Trophoblast cell (in vitro differentiated cells and primary cell): ENCODE measurements at regions not wholly inside any gene's neighbourhood (a gene's known extent, or its start where the extent isn't known, plus 50 kb on each side); places are given as distances from the start of the nearest gene placed in this dataset.
"Not testable (repeated sequence)": the region's sequence is repeated elsewhere in the genome, so short reads cannot be mapped to it uniquely, and the experiment has no call there.

Source experiments
- DNase-seq, 2 donors: peaks; one replicate each; pipeline ENCODE4 v3.0.0-alpha.2; 2016
- H2AFZ ChIP-seq: 2 replicates; pipeline ENCODE4 v1.6.1; 2013; ENCODE audit warnings: low read length, moderate library complexity, mild to moderate bottlenecking; ENCODE audit not compliant: insufficient read depth, poor library complexity
- H2AK5ac ChIP-seq: 2 replicates; pipeline ENCODE4 v1.6.1; 2013; ENCODE audit warnings: mild to moderate bottlenecking, low read length
- H2BK120ac ChIP-seq: 2 replicates; pipeline ENCODE4 v1.6.1; 2013; ENCODE audit warnings: low read length, mild to moderate bottlenecking, moderate library complexity; ENCODE audit not compliant: insufficient read depth, poor library complexity
- H2BK12ac ChIP-seq: 2 replicates; pipeline ENCODE4 v1.6.1; 2013; ENCODE audit warnings: mild to moderate bottlenecking, low read length, moderate library complexity
- H2BK5ac ChIP-seq: 2 replicates; pipeline ENCODE4 v1.6.1; 2013; ENCODE audit warnings: low read length, low read depth, moderate library complexity, mild to moderate bottlenecking; ENCODE audit not compliant: poor library complexity
- H3K14ac ChIP-seq: 2 replicates; pipeline ENCODE4 v1.6.1; 2013; ENCODE audit warnings: mild to moderate bottlenecking, low read length
- H3K18ac ChIP-seq: 2 replicates; pipeline ENCODE4 v1.6.1; 2013; ENCODE audit warnings: mild to moderate bottlenecking, low read length
- H3K23ac ChIP-seq: 2 replicates; pipeline ENCODE4 v1.6.1; 2013; ENCODE audit warnings: low read length
- H3K27ac ChIP-seq: 2 replicates; pipeline ENCODE4 v1.5.1; 2013; ENCODE audit warnings: low read depth, mild to moderate bottlenecking, inconsistent platforms, low read length, moderate library complexity
- H3K27me3 ChIP-seq: 2 replicates; pipeline ENCODE4 v1.6.1; 2013; ENCODE audit warnings: inconsistent platforms, mild to moderate bottlenecking, low read length, moderate library complexity; ENCODE audit not compliant: insufficient read depth
- H3K36me3 ChIP-seq, 2 experiments: 1 replicate in 1 of 2; 2 replicates in 1 of 2; pipeline ENCODE4 v1.6.1; 2013; ENCODE audit warnings: low read length in 2 of 2, mild to moderate bottlenecking in 2 of 2, moderate library complexity in 1 of 2; ENCODE audit not compliant: insufficient read depth in 2 of 2, control insufficient read depth in 1 of 2
- H3K4ac ChIP-seq: 2 replicates; pipeline ENCODE4 v1.6.1; 2013; ENCODE audit warnings: low read depth, mild to moderate bottlenecking, low read length, moderate library complexity
- H3K4me1 ChIP-seq, 2 experiments: 1 replicate in 1 of 2; 2 replicates in 1 of 2; pipeline ENCODE4 v1.6.1; 2013; ENCODE audit warnings: low read length in 2 of 2, mild to moderate bottlenecking in 2 of 2, moderate library complexity in 1 of 2; ENCODE audit not compliant: insufficient read depth in 2 of 2, control insufficient read depth in 1 of 2
- H3K4me2 ChIP-seq: 2 replicates; pipeline ENCODE4 v1.6.1; 2013; ENCODE audit warnings: inconsistent platforms, mild to moderate bottlenecking, low read length, moderate library complexity
- H3K4me3 ChIP-seq: 2 replicates; pipeline ENCODE4 v1.5.1; 2013; ENCODE audit warnings: mild to moderate bottlenecking, low read depth, low read length, inconsistent platforms
- H3K79me1 ChIP-seq: one replicate; pipeline ENCODE4 v1.6.1; 2013; ENCODE audit warnings: low read length
- H3K79me2 ChIP-seq: 2 replicates; pipeline ENCODE4 v1.6.1; 2013; ENCODE audit warnings: low read length, mild to moderate bottlenecking; ENCODE audit not compliant: control insufficient read depth, insufficient read depth, poor library complexity
- H3K9ac ChIP-seq: 2 replicates; pipeline ENCODE4 v1.6.1; 2013; ENCODE audit warnings: mild to moderate bottlenecking, low read length
- H3K9me3 ChIP-seq: 2 replicates; pipeline ENCODE4 v1.6.1; 2013; ENCODE audit warnings: low read depth, mild to moderate bottlenecking, control low read depth, inconsistent platforms, low read length; ENCODE audit not compliant: insufficient read depth
- H4K12ac ChIP-seq: 2 replicates; pipeline ENCODE4 v1.6.1; 2013; ENCODE audit warnings: low read depth, mild to moderate bottlenecking, low read length, moderate library complexity
- H4K8ac ChIP-seq: 2 replicates; pipeline ENCODE4 v1.6.1; 2013; ENCODE audit warnings: low read depth, mild to moderate bottlenecking, low read length, moderate library complexity
- H4K91ac ChIP-seq: one replicate; pipeline ENCODE4 v1.6.1; 2013; ENCODE audit warnings: low read depth, mild to moderate bottlenecking, low read length, moderate library complexity
- WGBS: extraction: QIAGEN DNeasy Blood & Tissue Kit; methylation state at CpG from one replicate; pipeline ENCODE4 v1.1.7; 2013; ENCODE audit warnings: missing lambda C conversion rate; ENCODE audit not compliant: insufficient read length, insufficient coverage; ENCODE audit errors: extremely low coverage; 5-methylcytosine and 5-hydroxymethylcytosine counted together

DNA sequence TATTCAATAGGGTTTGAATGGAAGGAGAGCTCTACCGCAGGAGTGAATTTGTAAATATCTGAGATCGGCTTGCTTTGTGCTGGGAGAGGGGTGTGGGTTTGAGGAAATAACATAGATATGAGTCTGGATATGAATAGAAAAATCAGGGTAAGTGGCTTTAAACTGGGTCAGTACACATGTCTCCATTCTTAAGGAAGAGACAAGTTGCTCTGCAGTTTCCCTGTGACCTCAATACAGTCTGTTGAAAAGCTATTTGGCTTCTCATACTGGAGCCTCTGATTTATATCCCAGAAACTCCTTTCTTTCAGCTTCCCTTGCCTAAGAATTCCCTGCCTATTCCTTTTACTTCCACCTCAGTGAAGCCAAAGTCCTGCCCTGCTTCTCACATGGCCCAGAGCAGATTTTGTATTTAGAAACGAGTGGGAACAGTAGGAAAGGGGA is 153.5 kb upstream of the ATF7IP start:
- Histone ChIP-seq H3K14ac (peak overlapping the region; percentile 62), H3K9ac (no peak overlapping the region), H3K4me3 (no peak overlapping the region), H3K9me3 (no peaks in the 10 kb centered on the region), H4K12ac (no peak overlapping the region), H3K4me1 (peaks cover 18 to 25% of the 10 kb centered on the region in 2 experiments), H2AFZ (peak overlapping the region; percentile 39), H3K18ac (peak overlapping the region; percentile 35), H4K8ac (peak overlapping the region; percentile 47), H2BK5ac (peak overlapping the region; percentile 73), H3K27ac (no peak overlapping the region), H3K79me2 (peaks cover 3% of the 10 kb centered on the region), H2AK5ac (peak overlapping the region; percentile 32), H3K4me2 (no peak overlapping the region), H3K4ac (no peak overlapping the region), H3K79me1 (peaks cover 25% of the 10 kb centered on the region), H3K27me3 (no peaks in the 10 kb centered on the region), H3K23ac (no peak overlapping the region), H2BK120ac (peak overlapping the region; percentile 73), H4K91ac (peak overlapping the region; percentile 44), H2BK12ac (peak overlapping the region; percentile 84), H3K36me3 (no peaks in the 10 kb centered on the region)
- WGBS: no CpG with 5 or more reads among the region's 3 CpGs
- DNase-seq: no peak

GRCh38 chr12:14213542-14213941 is 151.9 kb upstream of the ATF7IP start:
- Histone ChIP-seq H3K18ac (no peak overlapping the region), H4K91ac (no peak overlapping the region), H3K23ac (no peak overlapping the region), H3K36me3 (no peaks in the 10 kb centered on the region), H3K4me3 (no peak overlapping the region), H2BK12ac (no peak overlapping the region), H3K9ac (no peak overlapping the region), H4K8ac (no peak overlapping the region), H2AFZ (no peak overlapping the region), H3K79me2 (peaks cover 3% of the 10 kb centered on the region), H3K9me3 (no peaks in the 10 kb centered on the region), H2BK5ac (no peak overlapping the region), H2BK120ac (no peak overlapping the region), H3K79me1 (peaks cover 14% of the 10 kb centered on the region), H4K12ac (no peak overlapping the region), H2AK5ac (no peak overlapping the region), H3K4me1 (peaks cover 13 to 16% of the 10 kb centered on the region in 2 experiments), H3K27me3 (no peaks in the 10 kb centered on the region), H3K27ac (no peak overlapping the region), H3K14ac (no peak overlapping the region), H3K4me2 (no peak overlapping the region), H3K4ac (no peak overlapping the region)
- DNase-seq: no peak
- no CpG with 5 or more reads among the region's 1 CpG for WGBS

GRCh38 chr12:14214495-14214894 is 151.0 kb upstream of the ATF7IP start:
- peak overlapping the region; percentile 19 for H4K91ac ChIP-seq
- H3K4me2 ChIP-seq: no peak overlapping the region
- H3K4ac ChIP-seq: no peak overlapping the region
- no peak for DNase-seq
- peaks cover 5% of the 10 kb centered on the region for H3K79me1 ChIP-seq
- H3K36me3 ChIP-seq: no peaks in the 10 kb centered on the region
- no peak overlapping the region for H4K12ac ChIP-seq
- no CpG with 5 or more reads among the region's 1 CpG for WGBS
- no peaks in the 10 kb centered on the region for H3K9me3 ChIP-seq
- no peak overlapping the region for H3K14ac ChIP-seq
- no peak overlapping the region for H3K27ac ChIP-seq
- H2BK5ac ChIP-seq: no peak overlapping the region
- H4K8ac ChIP-seq: no peak overlapping the region
- H2BK12ac ChIP-seq: peak overlapping the region; percentile 32
- no peaks in the 10 kb centered on the region for H3K27me3 ChIP-seq
- H3K9ac ChIP-seq: no peak overlapping the region
- no peak overlapping the region for H3K23ac ChIP-seq
- no peak overlapping the region for H2BK120ac ChIP-seq
- H3K18ac ChIP-seq: no peak overlapping the region
- H2AK5ac ChIP-seq: no peak overlapping the region
- H3K79me2 ChIP-seq: no peaks in the 10 kb centered on the region
- peaks cover 4 to 8% of the 10 kb centered on the region in 2 experiments for H3K4me1 ChIP-seq
- H3K4me3 ChIP-seq: no peak overlapping the region
- H2AFZ ChIP-seq: no peak overlapping the region

GRCh38 chr12:14215949-14216348 is 149.5 kb upstream of the ATF7IP start:
- H2BK120ac ChIP-seq: peak overlapping the region; percentile 44
- peak overlapping the region; percentile 52 for H2AFZ ChIP-seq
- H3K27ac ChIP-seq, H3K36me3 ChIP-seq, H4K91ac ChIP-seq, H3K79me2 ChIP-seq, H3K14ac ChIP-seq, H3K4ac ChIP-seq, H2BK5ac ChIP-seq, H3K79me1 ChIP-seq, H4K12ac ChIP-seq, DNase-seq, H2BK12ac ChIP-seq, H2AK5ac ChIP-seq, H3K27me3 ChIP-seq, H3K18ac ChIP-seq, H3K4me2 ChIP-seq, H3K9ac ChIP-seq, H3K4me1 ChIP-seq, H4K8ac ChIP-seq, H3K23ac ChIP-seq, H3K9me3 ChIP-seq, H3K4me3 ChIP-seq: not testable (repeated sequence)
- WGBS: no CpG with 5 or more reads among the region's 7 CpGs
